ENCODE measurements at regions not wholly inside any gene's neighbourhood (a gene's known extent, or its start where the extent isn't known, plus 50 kb on each side); places are given as distances from the start of the nearest gene placed in this dataset.

- Mint-ChIP-seq H3K4me3 (ENCODE audit: unreplicated experiment) (no peak overlapping the region), H3K36me3 (ENCODE audit: insufficient read depth, unreplicated experiment) (peaks cover 8% of the 10 kb centered on the region), H3K27ac (ENCODE audit: low read depth, unreplicated experiment) (no peak overlapping the region), H3K27me3 (ENCODE audit: insufficient read depth, unreplicated experiment) (no peaks in the 10 kb centered on the region), H3K9me3 (ENCODE audit: unreplicated experiment) (no peaks in the 10 kb centered on the region), H3K4me1 (ENCODE audit: insufficient read depth, unreplicated experiment) (no peaks in the 10 kb centered on the region)
- no peak for DNase-seq (ENCODE audit: unreplicated experiment)
- TF ChIP-seq, protein P1, sequence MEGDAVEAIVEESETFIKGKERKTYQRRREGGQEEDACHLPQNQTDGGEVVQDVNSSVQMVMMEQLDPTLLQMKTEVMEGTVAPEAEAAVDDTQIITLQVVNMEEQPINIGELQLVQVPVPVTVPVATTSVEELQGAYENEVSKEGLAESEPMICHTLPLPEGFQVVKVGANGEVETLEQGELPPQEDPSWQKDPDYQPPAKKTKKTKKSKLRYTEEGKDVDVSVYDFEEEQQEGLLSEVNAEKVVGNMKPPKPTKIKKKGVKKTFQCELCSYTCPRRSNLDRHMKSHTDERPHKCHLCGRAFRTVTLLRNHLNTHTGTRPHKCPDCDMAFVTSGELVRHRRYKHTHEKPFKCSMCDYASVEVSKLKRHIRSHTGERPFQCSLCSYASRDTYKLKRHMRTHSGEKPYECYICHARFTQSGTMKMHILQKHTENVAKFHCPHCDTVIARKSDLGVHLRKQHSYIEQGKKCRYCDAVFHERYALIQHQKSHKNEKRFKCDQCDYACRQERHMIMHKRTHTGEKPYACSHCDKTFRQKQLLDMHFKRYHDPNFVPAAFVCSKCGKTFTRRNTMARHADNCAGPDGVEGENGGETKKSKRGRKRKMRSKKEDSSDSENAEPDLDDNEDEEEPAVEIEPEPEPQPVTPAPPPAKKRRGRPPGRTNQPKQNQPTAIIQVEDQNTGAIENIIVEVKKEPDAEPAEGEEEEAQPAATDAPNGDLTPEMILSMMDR (IDR thresholded peaks at IDR 0.05; ENCODE audit: unreplicated experiment): no peak
- ChIA-PET CTCF (interaction anchor here (0.6 to 1.5 kb wide), 4 partner anchors 10 to 39 kb away, joined by 3 to 6 read pairs (median 4); no protein-coding TSS in a partner anchor), POLR2A (no interaction called here)
- no TSS peak for BruUV-seq (replicated peaks)
- intact Hi-C loops (cut with micrococcal nuclease): no loop called here
These were observed 106.5 kb upstream of the TIAM2 start for GRCh38 chr6:154888421-154889295.

DNA sequence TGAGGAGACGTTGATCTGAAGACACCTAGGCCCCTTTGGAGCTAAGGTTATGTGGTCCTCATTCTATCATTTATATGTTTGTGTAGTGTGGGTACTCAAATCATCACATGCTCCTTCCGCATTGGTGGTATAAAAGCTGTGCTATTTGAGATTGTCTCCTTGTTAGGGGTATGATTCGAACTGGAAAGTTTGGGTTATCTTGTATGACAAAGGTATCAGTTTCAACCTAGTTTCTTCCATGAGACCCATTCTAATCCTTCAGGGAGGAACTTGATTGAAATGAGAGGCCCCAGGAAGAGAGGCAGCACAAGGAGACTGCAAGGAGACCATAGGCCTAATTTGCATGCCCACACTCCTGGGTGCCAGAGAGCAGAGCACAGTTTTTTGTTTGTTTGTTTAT lies 104.2 kb upstream of the TIAM2 start:
- POLR2A ChIA-PET: no interaction called here
- TF ChIP-seq, protein P1 (IDR thresholded peaks at IDR 0.05; ENCODE audit: unreplicated experiment): no peak
- CTCF ChIA-PET: interaction anchor here (0.8 kb wide), 1 partner anchor 283 kb away, joined by 3 read pairs; no protein-coding TSS in a partner anchor
- intact Hi-C loops (cut with micrococcal nuclease): no loop called here
- Mint-ChIP-seq H3K9me3 (ENCODE audit: unreplicated experiment) (no peaks in the 10 kb centered on the region), H3K4me1 (ENCODE audit: insufficient read depth, unreplicated experiment) (no peaks in the 10 kb centered on the region), H3K36me3 (ENCODE audit: insufficient read depth, unreplicated experiment) (peaks cover 13% of the 10 kb centered on the region), H3K4me3 (ENCODE audit: unreplicated experiment) (no peak overlapping the region), H3K27ac (ENCODE audit: low read depth, unreplicated experiment) (no peak overlapping the region), H3K27me3 (ENCODE audit: insufficient read depth, unreplicated experiment) (no peaks in the 10 kb centered on the region)
- no peak for DNase-seq (ENCODE audit: unreplicated experiment)
- no TSS peak for BruUV-seq (replicated peaks)

GRCh38 chr6:154891901-154892300 lies 103.2 kb upstream of the TIAM2 start:
- ChIA-PET CTCF (interaction anchor here (0.6 to 0.8 kb wide), 2 partner anchors 122 to 282 kb away, joined by 3 read pairs; no protein-coding TSS in a partner anchor), POLR2A (no interaction called here)
- peaks cover 13% of the 10 kb centered on the region for H3K36me3 Mint-ChIP-seq (ENCODE audit: insufficient read depth, unreplicated experiment)
- BruUV-seq (replicated peaks): no TSS peak
- TF ChIP-seq, protein P1 (IDR thresholded peaks at IDR 0.05; ENCODE audit: unreplicated experiment): no peak
- H3K27me3 Mint-ChIP-seq (ENCODE audit: insufficient read depth, unreplicated experiment): no peaks in the 10 kb centered on the region
- DNase-seq (ENCODE audit: unreplicated experiment): no peak
- no peaks in the 10 kb centered on the region for H3K9me3 Mint-ChIP-seq (ENCODE audit: unreplicated experiment)
- H3K4me1 Mint-ChIP-seq (ENCODE audit: insufficient read depth, unreplicated experiment): no peaks in the 10 kb centered on the region
- intact Hi-C loops (cut with micrococcal nuclease): no loop called here
- no peak overlapping the region for H3K27ac Mint-ChIP-seq (ENCODE audit: low read depth, unreplicated experiment)
- no peak overlapping the region for H3K4me3 Mint-ChIP-seq (ENCODE audit: unreplicated experiment)

DNA sequence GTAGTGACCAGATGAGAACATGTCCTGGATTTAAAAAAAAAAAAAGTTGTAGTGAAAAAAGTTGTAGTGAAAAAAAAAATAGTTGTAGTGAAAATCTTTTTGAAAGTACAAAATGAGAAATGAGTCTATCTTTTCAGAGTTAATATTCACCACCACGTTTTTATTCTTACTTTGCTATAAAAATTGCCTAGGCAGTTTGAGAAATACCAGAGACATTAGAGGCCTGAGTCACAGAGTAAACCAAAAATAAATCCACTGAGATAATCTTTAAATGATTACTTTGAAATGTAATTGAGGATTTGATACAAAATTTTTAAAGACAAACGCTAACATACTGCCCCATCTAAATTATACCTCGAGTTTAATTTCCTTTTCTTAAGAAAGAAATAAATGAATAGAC lies 101.2 kb upstream of the TIAM2 start:
- Mint-ChIP-seq H3K4me1 (ENCODE audit: insufficient read depth, unreplicated experiment) (no peaks in the 10 kb centered on the region), H3K36me3 (ENCODE audit: insufficient read depth, unreplicated experiment) (peaks cover 13% of the 10 kb centered on the region), H3K4me3 (ENCODE audit: unreplicated experiment) (no peak overlapping the region), H3K27ac (ENCODE audit: low read depth, unreplicated experiment) (no peak overlapping the region), H3K27me3 (ENCODE audit: insufficient read depth, unreplicated experiment) (no peaks in the 10 kb centered on the region), H3K9me3 (ENCODE audit: unreplicated experiment) (no peaks in the 10 kb centered on the region)
- CTCF ChIA-PET: no interaction called here
- no TSS peak for BruUV-seq (replicated peaks)
- DNase-seq (ENCODE audit: unreplicated experiment): no peak
- intact Hi-C loops (cut with micrococcal nuclease): no loop called here
- TF ChIP-seq, protein P1 (IDR thresholded peaks at IDR 0.05; ENCODE audit: unreplicated experiment): no peak
- POLR2A ChIA-PET: no interaction called here

Measured in MCF 10A (cell line).